ENCODE measurements at regions not wholly inside any gene's neighbourhood (a gene's known extent, or its start where the extent isn't known, plus 50 kb on each side); places are given as distances from the start of the nearest gene placed in this dataset.

DNA sequence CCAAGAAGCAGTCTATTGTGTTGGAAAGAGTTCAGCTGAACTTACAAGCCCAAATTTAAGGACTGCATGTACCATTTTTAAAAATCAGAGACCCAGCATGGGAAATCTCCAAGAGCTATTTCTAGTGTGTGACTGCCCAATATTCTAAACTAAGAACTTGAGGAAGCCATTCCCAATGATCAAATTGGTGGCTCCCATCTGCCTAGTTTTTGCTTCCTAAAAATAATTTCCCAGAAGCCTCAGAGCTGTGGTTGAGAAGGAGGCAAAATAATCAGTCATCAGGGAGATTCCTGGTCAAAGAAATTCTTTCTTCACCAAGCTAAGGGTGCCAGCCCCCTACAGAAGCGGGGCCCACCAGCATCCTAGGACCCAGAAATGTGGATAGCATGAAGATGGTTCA, 176.1 kb upstream of the CDH5 start:
- TF ChIP-seq, protein P1, sequence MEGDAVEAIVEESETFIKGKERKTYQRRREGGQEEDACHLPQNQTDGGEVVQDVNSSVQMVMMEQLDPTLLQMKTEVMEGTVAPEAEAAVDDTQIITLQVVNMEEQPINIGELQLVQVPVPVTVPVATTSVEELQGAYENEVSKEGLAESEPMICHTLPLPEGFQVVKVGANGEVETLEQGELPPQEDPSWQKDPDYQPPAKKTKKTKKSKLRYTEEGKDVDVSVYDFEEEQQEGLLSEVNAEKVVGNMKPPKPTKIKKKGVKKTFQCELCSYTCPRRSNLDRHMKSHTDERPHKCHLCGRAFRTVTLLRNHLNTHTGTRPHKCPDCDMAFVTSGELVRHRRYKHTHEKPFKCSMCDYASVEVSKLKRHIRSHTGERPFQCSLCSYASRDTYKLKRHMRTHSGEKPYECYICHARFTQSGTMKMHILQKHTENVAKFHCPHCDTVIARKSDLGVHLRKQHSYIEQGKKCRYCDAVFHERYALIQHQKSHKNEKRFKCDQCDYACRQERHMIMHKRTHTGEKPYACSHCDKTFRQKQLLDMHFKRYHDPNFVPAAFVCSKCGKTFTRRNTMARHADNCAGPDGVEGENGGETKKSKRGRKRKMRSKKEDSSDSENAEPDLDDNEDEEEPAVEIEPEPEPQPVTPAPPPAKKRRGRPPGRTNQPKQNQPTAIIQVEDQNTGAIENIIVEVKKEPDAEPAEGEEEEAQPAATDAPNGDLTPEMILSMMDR (IDR thresholded peaks at IDR 0.05), result no peak
- no peak for TF ChIP-seq POLR2AphosphoS5 (IDR thresholded peaks at IDR 0.05)
- TF ChIP-seq POLR2A (IDR thresholded peaks at IDR 0.05; ENCODE audit: low read depth), result no peak
